Gastroesophageal sphincter (tissue), 4 donors: ENCODE measurements at regions not wholly inside any gene's neighbourhood (a gene's known extent, or its start where the extent isn't known, plus 50 kb on each side); places are given as distances from the start of the nearest gene placed in this dataset.

ENCODE experiments used
- ATAC-seq: fragments of 150-250 bp; one replicate; pipeline ENCODE4 v1.9.1; 2016; ENCODE audit warnings: mild to moderate bottlenecking, moderate library complexity
- H3K27ac ChIP-seq, 4 donors: fragments of 200-600 bp; sonication (generic) in 3 of 4; 1 replicate in 3 of 4; 2 replicates in 1 of 4; pipeline ENCODE4 v1.5.1; 2016 to 2019
- H3K27me3 ChIP-seq: fragments of 200-600 bp; sonication (generic); one replicate; pipeline ENCODE4 v1.5.1; 2019
- H3K36me3 ChIP-seq, 2 donors: fragments of 200-600 bp; sonication (generic); one replicate each; pipeline ENCODE4 v1.5.1; 2019; ENCODE audit warnings: control low read depth in 1 of 2
- H3K4me1 ChIP-seq, 3 donors: fragments of 200-600 bp; sonication (generic); 1 replicate in 2 of 3; 2 replicates in 1 of 3; pipeline ENCODE4 v1.5.1; 2016 to 2019; ENCODE audit warnings: control low read depth in 2 of 3
- H3K4me3 ChIP-seq, 2 donors: fragments of 200-600 bp; sonication (generic); one replicate each; pipeline ENCODE4 v1.5.1; 2019; ENCODE audit warnings: mild to moderate bottlenecking in 1 of 2, moderate library complexity in 1 of 2
- H3K9me3 ChIP-seq, 3 donors: fragments of 200-600 bp; sonication (generic); one replicate each; pipeline ENCODE4 v1.5.1; 2017 to 2019; ENCODE audit warnings: control low read depth in 2 of 3
- EP300 ChIP-seq: sonication (generic); formaldehyde crosslinking; IDR thresholded peaks from one replicate; pipeline ENCODE4 v1.6.1; 2017; ENCODE audit warnings: antibody characterized with exemption, mild to moderate bottlenecking
- POLR2A ChIP-seq, 2 donors: fragments of 450-650 bp; IDR thresholded peaks; one replicate each; pipeline ENCODE4 v1.6.1; 2017; ENCODE audit warnings: antibody characterized with exemption in 2 of 2, mild to moderate bottlenecking in 2 of 2, moderate library complexity in 1 of 2
- POLR2AphosphoS5 ChIP-seq: sonication (generic); formaldehyde crosslinking; IDR thresholded peaks from one replicate; pipeline ENCODE4 v1.6.1; 2017; ENCODE audit warnings: antibody characterized with exemption
- WGBS, 2 donors: methylation state at CpG; one replicate each; pipeline ENCODE4 v1.1.5; 2018; ENCODE audit warnings: low coverage in 1 of 2; 5-methylcytosine and 5-hydroxymethylcytosine counted together
- TF ChIP-seq, protein P1 (sequence below), 4 experiments: fragments of 200-600 bp in 2 of 4; fragments of 450-650 bp in 2 of 4; sonication (generic) in 1 of 4; IDR thresholded peaks; one replicate each; pipeline ENCODE4 v1.5.1; 2017 to 2019; ENCODE audit warnings: antibody characterized with exemption in 4 of 4, mild to moderate bottlenecking in 2 of 4, moderate library complexity in 2 of 4

DNA sequence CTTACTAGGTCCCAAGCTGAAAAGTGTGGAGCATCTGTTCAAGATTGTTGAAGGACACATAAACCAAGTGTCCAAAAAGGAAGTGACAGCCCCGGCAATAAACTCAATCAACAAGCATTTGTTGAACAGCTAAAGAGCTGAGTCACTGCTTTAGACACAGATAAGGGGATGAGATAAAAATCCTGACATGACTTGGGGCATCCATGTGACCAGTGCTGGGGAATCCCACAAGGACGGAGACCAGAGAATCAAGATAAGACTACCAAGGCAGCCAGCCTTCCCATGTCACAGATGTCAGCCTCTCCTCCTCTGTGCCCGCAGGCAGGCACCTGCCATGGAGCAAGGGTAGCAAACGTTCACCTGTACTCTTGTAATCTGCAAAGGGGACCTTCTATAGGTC is 118.6 kb upstream of the KAZN start:
- no peaks in the 10 kb centered on the region for H3K4me1 ChIP-seq
- WGBS, 2 donors: 50 to 67% methylated on average over 1 to 2 of the region's 4 CpGs
- no peak overlapping the region for H3K27ac ChIP-seq
- TF ChIP-seq, protein P1, sequence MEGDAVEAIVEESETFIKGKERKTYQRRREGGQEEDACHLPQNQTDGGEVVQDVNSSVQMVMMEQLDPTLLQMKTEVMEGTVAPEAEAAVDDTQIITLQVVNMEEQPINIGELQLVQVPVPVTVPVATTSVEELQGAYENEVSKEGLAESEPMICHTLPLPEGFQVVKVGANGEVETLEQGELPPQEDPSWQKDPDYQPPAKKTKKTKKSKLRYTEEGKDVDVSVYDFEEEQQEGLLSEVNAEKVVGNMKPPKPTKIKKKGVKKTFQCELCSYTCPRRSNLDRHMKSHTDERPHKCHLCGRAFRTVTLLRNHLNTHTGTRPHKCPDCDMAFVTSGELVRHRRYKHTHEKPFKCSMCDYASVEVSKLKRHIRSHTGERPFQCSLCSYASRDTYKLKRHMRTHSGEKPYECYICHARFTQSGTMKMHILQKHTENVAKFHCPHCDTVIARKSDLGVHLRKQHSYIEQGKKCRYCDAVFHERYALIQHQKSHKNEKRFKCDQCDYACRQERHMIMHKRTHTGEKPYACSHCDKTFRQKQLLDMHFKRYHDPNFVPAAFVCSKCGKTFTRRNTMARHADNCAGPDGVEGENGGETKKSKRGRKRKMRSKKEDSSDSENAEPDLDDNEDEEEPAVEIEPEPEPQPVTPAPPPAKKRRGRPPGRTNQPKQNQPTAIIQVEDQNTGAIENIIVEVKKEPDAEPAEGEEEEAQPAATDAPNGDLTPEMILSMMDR (IDR thresholded peaks at IDR 0.05): no peak
- no peak for TF ChIP-seq POLR2A (IDR thresholded peaks at IDR 0.05)
- H3K4me3 ChIP-seq: no peak overlapping the region
- ATAC-seq: no peak
- H3K36me3 ChIP-seq: no peaks in the 10 kb centered on the region
- H3K27me3 ChIP-seq: no peaks in the 10 kb centered on the region
- no peaks in the 10 kb centered on the region for H3K9me3 ChIP-seq

DNA sequence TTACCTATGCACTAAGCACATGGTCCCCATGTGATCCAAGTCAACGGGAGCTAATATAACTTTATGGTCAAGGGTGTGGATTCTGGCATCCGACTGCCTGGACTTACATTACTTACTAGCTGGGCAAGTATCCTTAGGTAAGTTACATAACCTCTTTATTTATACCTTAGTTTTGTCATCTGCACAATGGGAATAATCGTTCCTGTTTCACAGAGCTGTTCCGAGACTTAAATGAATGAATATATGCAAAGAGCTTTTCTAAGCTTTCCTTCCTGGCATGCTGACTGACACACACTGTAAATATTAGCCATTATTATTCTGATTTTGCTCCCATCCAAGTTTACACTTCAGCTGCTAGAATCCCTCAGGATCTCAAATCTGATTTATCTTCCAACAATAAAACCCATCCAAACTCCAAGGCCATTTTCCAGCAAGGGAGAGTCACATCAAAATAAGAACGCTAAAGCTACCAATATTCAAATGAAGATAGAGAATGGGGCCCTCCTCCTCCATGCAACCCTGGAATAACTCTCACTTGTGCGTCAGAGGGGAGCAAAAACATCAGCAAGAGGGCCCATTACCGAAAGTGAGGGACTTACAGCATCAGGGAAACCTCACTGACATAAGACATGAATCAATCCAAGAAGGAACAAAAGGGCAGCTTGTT is 115.6 kb upstream of the KAZN start:
- Histone ChIP-seq H3K4me1 (peaks cover 0 to 17% (median 2%) of the 10 kb centered on the region in 3 donors), H3K27me3 (no peaks in the 10 kb centered on the region), H3K9me3 (no peaks in the 10 kb centered on the region), H3K4me3 (no peak overlapping the region), H3K36me3 (no peaks in the 10 kb centered on the region), H3K27ac (no peak overlapping the region)
- TF ChIP-seq, protein P1 (IDR thresholded peaks at IDR 0.05): no peak
- TF ChIP-seq POLR2AphosphoS5 (no peak), EP300 (no peak), POLR2A (IDR thresholded peaks at IDR 0.05) (no peak)
- 79 to 87% methylated on average over 4 to 7 of the region's 7 CpGs for WGBS, 2 donors
- no peak for ATAC-seq

DNA sequence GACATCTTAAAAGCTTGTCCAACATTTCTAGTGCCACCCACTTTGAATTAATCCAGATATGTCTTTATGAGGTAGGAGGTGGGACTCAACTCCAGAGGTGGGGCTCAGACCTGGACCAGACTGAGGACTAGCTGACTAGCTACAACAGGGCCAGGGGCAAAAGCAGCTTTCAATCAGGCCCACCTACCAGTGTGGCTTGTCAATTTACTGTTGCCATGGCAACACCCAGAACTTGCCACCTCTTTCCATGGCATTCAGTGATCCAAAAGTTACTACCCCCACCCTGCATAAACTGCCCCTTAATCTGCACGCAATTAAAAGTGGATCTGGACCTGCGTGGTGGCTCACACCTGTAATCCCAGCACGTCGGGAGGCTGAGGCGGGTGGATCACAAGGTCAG is 113.2 kb upstream of the KAZN start:
- H3K4me1 ChIP-seq: peaks cover 0 to 17% (median 2%) of the 10 kb centered on the region in 3 donors
- 100% methylated on average over 1 to 2 of the region's 5 CpGs for WGBS, 2 donors
- no peaks in the 10 kb centered on the region for H3K36me3 ChIP-seq
- H3K27ac ChIP-seq: no peak overlapping the region
- H3K27me3 ChIP-seq: no peaks in the 10 kb centered on the region
- H3K4me3 ChIP-seq: no peak overlapping the region
- ATAC-seq: no peak
- H3K9me3 ChIP-seq: no peaks in the 10 kb centered on the region
- TF ChIP-seq EP300 (no peak), POLR2A (IDR thresholded peaks at IDR 0.05) (no peak), POLR2AphosphoS5 (no peak)
- TF ChIP-seq, protein P1 (IDR thresholded peaks at IDR 0.05): no peak

DNA sequence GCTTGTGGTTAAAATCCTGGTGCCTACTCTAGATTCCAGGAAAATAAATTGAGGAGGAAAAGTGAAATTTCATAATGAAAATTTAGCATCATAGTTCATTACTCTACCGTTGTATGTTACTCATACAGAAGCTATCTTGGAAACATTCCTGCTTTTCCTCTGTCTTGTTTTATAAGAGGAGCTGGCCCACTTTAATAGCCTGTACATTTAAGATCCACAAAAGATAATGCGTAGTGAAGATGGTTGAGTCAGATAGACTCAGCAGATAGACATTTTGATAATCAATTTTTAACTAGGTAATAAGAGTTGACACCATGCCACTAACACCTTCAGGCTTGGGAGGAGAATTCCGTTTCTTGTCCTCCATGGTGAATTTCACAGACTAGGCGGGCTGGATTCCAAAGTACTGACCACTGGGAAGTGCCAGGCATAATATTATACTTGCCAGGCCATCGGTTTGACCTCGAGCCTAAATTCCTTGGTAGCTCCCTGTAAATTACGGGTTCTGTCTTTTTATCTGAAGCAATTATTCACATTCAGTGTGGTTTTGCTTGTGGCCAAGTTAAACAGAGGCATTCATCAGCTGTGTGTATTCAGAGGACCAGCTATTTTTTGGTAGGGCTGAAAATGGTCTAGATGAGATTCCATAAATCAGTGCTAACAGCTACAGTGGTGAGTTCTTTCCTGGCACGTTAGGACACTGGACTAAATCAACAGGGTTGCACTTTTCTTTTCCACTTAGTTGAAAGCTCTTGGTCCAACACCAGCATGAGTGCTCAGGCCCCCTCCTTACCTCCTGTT is 111.9 kb upstream of the KAZN start:
- ATAC-seq: peak; percentile 36

More for the DNA sequence above, 111.9 kb upstream of the KAZN start:
- no peak overlapping the region for H3K4me3 ChIP-seq
- TF ChIP-seq POLR2AphosphoS5: peak; percentile 65
- TF ChIP-seq, protein P1 (IDR thresholded peaks at IDR 0.05): no peak
- TF ChIP-seq EP300: no peak
- H3K27me3 ChIP-seq: no peaks in the 10 kb centered on the region
- peaks cover 0 to 19% (median 2%) of the 10 kb centered on the region in 3 donors for H3K4me1 ChIP-seq
- H3K27ac ChIP-seq: peak overlapping the region in 3 of 4 donors; percentile 3 to 40 (median 33)
- H3K9me3 ChIP-seq: no peaks in the 10 kb centered on the region
- no peaks in the 10 kb centered on the region for H3K36me3 ChIP-seq
- 22 to 25% methylated on average over 7 to 8 of the region's 8 CpGs for WGBS, 2 donors
